ENCODE measurements at regions not wholly inside any gene's neighbourhood (a gene's known extent, or its start where the extent isn't known, plus 50 kb on each side); places are given as distances from the start of the nearest gene placed in this dataset.

DNA sequence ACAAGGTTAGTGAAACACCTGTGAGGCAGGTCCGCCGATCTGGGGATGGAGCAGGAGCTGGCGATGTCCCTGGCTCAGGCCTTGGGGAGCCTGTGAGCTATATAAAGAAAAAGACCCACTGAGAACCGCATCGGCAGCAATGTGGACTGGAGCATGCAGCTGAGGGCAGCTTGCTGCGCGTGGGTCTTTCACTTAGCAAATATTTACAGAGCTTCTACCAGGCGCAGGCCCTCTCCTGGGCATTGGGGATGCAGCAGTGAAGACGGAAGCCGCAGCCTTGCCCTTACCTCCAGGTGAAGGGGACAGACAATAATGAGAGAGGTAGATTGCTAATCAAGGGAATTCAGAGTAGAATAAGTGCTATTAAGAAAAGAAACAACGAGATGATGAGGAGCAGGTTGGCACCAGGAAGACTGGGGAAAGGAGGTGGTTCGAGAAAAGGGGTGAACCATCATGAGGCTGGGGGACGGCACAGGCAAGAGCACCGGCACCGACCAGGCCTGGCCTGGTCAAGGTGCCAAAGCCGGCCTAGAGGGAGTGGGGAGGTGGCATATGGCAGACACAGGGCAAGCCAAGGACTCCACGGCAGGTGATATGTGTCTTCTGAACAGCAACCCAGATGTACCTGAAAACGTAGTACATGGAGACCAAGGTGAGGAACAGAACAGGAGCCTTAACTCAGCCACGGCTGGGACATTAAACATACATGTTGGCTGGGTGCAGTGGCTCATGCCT lies 60.7 kb upstream of the PAX7 start:
- TF ChIP-seq TARDBP (IDR thresholded peaks at IDR 0.05) (no peak), ZC3H4 (CRISPR knock-in tag; IDR thresholded peaks at IDR 0.05; ENCODE audit: borderline replicate concordance) (no peak), RNF2 (IDR thresholded peaks at IDR 0.05) (no peak), ATF1 (CRISPR knock-in tag; IDR thresholded peaks at IDR 0.05) (no peak), ATF1 (tag; IDR thresholded peaks at IDR 0.05) (no peak), RNF219 (CRISPR knock-in tag; IDR thresholded peaks at IDR 0.05) (no peak), RCOR1 (IDR thresholded peaks at IDR 0.05; ENCODE audit: borderline replicate concordance in 1 of 2, low read depth in 2 of 2, low read length in 2 of 2) (no peak), MAFK (IDR thresholded peaks at IDR 0.05; ENCODE audit: low read length) (no peak), CBX2 (IDR thresholded peaks at IDR 0.05; ENCODE audit: insufficient read depth, low read length, poor library complexity, severe bottlenecking) (no peak), MTA2 (IDR thresholded peaks at IDR 0.05; ENCODE audit: low read depth) (no peak), KAT2B (IDR thresholded peaks at IDR 0.05; ENCODE audit: low read depth, low read length) (no peak), MAZ (CRISPR knock-in tag; conservative IDR thresholded peaks at IDR 0.05 in 1 of 2, IDR thresholded peaks at IDR 0.05 in 1 of 2) (no peak), BCLAF1 (IDR thresholded peaks at IDR 0.05; ENCODE audit: borderline replicate concordance in 1 of 2, control insufficient read depth in 1 of 2, low read depth in 2 of 2, low read length in 1 of 2) (no peak)
- TF ChIP-seq, protein P1, sequence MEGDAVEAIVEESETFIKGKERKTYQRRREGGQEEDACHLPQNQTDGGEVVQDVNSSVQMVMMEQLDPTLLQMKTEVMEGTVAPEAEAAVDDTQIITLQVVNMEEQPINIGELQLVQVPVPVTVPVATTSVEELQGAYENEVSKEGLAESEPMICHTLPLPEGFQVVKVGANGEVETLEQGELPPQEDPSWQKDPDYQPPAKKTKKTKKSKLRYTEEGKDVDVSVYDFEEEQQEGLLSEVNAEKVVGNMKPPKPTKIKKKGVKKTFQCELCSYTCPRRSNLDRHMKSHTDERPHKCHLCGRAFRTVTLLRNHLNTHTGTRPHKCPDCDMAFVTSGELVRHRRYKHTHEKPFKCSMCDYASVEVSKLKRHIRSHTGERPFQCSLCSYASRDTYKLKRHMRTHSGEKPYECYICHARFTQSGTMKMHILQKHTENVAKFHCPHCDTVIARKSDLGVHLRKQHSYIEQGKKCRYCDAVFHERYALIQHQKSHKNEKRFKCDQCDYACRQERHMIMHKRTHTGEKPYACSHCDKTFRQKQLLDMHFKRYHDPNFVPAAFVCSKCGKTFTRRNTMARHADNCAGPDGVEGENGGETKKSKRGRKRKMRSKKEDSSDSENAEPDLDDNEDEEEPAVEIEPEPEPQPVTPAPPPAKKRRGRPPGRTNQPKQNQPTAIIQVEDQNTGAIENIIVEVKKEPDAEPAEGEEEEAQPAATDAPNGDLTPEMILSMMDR (IDR thresholded peaks at IDR 0.05 in 2 of 3, conservative IDR thresholded peaks at IDR 0.05 in 1 of 3; ENCODE audit: insufficient read depth in 2 of 3, low read depth in 1 of 3, low read length in 3 of 3), result no peak
- TF ChIP-seq, protein P2, sequence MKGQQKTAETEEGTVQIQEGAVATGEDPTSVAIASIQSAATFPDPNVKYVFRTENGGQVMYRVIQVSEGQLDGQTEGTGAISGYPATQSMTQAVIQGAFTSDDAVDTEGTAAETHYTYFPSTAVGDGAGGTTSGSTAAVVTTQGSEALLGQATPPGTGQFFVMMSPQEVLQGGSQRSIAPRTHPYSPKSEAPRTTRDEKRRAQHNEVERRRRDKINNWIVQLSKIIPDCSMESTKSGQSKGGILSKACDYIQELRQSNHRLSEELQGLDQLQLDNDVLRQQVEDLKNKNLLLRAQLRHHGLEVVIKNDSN (CRISPR knock-in tag; IDR thresholded peaks at IDR 0.05), result no peak
